ENCODE measurements at regions not wholly inside any gene's neighbourhood (a gene's known extent, or its start where the extent isn't known, plus 50 kb on each side); places are given as distances from the start of the nearest gene placed in this dataset.
A peak's percentile ranks its signal among the peaks of the same experiment; 100 is the strongest.

DNA sequence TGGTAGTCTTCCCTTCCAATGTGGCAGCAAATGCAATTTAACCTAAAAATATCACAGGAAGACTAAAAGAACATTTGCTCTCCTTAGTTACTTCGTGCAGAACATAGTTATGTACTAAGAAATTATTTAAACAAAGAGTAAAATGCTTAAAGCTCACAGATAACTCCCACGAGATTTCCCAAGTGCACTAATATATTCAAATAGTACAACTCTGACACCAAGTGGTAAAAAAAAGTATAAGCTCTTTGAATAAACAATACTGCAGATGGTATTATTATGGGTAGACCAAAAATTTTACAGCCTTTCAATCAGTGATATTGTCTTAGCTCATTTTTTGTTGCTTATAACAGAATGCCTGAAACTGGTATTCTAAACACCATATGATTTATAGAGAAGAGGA is 52.8 kb upstream of the FILIP1 start:
- no peak for TF ChIP-seq ZFX (IDR thresholded peaks at IDR 0.05; ENCODE audit: borderline replicate concordance)
- TF ChIP-seq, protein P1, sequence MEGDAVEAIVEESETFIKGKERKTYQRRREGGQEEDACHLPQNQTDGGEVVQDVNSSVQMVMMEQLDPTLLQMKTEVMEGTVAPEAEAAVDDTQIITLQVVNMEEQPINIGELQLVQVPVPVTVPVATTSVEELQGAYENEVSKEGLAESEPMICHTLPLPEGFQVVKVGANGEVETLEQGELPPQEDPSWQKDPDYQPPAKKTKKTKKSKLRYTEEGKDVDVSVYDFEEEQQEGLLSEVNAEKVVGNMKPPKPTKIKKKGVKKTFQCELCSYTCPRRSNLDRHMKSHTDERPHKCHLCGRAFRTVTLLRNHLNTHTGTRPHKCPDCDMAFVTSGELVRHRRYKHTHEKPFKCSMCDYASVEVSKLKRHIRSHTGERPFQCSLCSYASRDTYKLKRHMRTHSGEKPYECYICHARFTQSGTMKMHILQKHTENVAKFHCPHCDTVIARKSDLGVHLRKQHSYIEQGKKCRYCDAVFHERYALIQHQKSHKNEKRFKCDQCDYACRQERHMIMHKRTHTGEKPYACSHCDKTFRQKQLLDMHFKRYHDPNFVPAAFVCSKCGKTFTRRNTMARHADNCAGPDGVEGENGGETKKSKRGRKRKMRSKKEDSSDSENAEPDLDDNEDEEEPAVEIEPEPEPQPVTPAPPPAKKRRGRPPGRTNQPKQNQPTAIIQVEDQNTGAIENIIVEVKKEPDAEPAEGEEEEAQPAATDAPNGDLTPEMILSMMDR (IDR thresholded peaks at IDR 0.05), result peak; percentile 21
- no peak overlapping the region for H3K27ac ChIP-seq

DNA sequence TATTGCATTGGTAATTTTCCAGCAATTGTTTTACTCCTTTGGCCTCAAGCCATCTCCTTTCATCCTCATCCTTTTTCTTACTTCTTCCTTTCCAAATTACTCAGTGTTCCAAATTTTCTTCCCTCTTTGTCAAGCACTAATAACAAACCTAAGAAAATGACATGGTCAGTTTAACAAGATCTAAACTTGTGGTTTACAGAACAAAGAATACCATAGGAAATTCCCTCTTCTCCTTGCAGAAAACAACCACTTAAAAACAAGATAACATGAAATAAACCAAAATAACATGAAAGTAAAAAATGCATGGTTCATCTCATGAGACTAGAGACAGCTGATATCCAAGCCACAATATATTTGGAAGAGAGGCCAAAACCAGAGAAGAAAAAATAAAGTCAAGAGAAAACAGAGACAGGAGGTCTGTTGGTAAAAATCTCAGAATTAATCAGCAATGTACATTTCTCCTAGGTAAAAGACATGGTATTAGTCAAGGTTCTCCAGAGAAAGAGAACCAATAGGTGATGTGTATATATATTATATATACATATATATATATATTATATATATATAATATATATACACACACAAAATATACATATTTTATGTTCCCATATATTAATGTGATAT is 51.0 kb upstream of the SENP6 start:
- H3K27ac ChIP-seq, result no peak overlapping the region
- no peak for TF ChIP-seq ZFX (IDR thresholded peaks at IDR 0.05; ENCODE audit: borderline replicate concordance)

DNA sequence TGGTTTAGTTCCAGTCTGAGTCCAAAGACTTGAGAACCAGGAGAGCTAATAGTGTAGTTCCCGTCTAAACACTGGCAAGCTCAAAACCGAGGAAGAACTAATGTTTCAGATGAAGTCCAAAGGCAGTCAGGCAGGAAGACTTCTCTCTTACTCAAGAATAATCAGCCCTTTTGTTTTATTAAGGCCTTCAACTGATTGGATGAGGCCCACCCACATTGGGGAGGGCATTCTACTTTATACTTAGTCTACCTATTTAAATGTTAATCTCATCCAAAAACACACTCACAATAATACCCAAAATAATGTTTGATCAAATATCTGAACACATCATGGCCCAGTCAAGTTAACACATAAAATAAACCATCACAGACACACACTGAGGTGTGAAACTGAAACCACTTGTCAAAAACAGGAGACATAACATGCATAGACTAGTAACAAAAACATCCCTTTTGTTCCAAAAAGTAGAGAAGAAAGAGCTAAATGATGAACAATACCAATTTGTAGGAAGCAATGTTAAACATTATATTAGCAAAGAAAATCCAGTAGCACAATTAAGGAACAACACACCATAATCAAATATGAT is 50.2 kb upstream of the SENP6 start:
- no peak overlapping the region for H3K27ac ChIP-seq
- TF ChIP-seq, protein P1 (IDR thresholded peaks at IDR 0.05), result no peak
- TF ChIP-seq ZFX (IDR thresholded peaks at IDR 0.05; ENCODE audit: borderline replicate concordance), result no peak
